ENCODE measurements at regions not wholly inside any gene's neighbourhood (a gene's known extent, or its start where the extent isn't known, plus 50 kb on each side); places are given as distances from the start of the nearest gene placed in this dataset.
A peak's percentile ranks its signal among the peaks of the same experiment; 100 is the strongest.

GRCh38 chr11:8786933-8787332, 104.3 kb downstream of the RPL27A start:
- H3K36me3 ChIP-seq (ENCODE audit: control insufficient read depth, insufficient read depth, low read length), result no peaks in the 10 kb centered on the region
- no peak overlapping the region for H2BK120ac ChIP-seq (ENCODE audit: low read depth, low read length)
- peaks cover 2% of the 10 kb centered on the region for H3K4me1 ChIP-seq (ENCODE audit: control insufficient read depth, low read depth, low read length)
- no peak overlapping the region for H3K27ac ChIP-seq (ENCODE audit: low read depth, low read length)
- no peak overlapping the region for H3K4me3 ChIP-seq (ENCODE audit: low read length)
- WGBS (ENCODE audit: extremely low coverage, insufficient coverage, low lambda C conversion rate), result no CpG with 5 or more reads among the region's 1 CpG
- no peaks in the 10 kb centered on the region for H3K27me3 ChIP-seq (ENCODE audit: insufficient read depth, low read length, poor library complexity)
- no peak for DNase-seq
- no peak overlapping the region for H2BK15ac ChIP-seq (replicated peaks; ENCODE audit: low read depth)
- H3K56ac ChIP-seq (ENCODE audit: low read length), result no peak overlapping the region
- H3K79me1 ChIP-seq (ENCODE audit: low read length), result peaks cover 6% of the 10 kb centered on the region
- H3K79me2 ChIP-seq (ENCODE audit: control insufficient read depth, insufficient read depth, low read length), result no peaks in the 10 kb centered on the region
- no peak overlapping the region for H3K4me2 ChIP-seq (ENCODE audit: low read length)
- H3K4ac ChIP-seq (ENCODE audit: low read depth, low read length), result no peak overlapping the region
- no peak overlapping the region for H4K5ac ChIP-seq (ENCODE audit: low read length)
- H3K23ac ChIP-seq (ENCODE audit: low read length), result no peak overlapping the region
- no peak overlapping the region for H2BK5ac ChIP-seq (ENCODE audit: low read length)
- H2AK5ac ChIP-seq (ENCODE audit: low read length), result no peak overlapping the region
- no peak overlapping the region for H3K18ac ChIP-seq (ENCODE audit: low read length)
- no peak overlapping the region for H3K9ac ChIP-seq (ENCODE audit: low read length)
- no peak overlapping the region for H4K8ac ChIP-seq (ENCODE audit: low read depth, low read length)

- no peak overlapping the region for H3K4me3 ChIP-seq (ENCODE audit: low read length)
- H2BK5ac ChIP-seq (ENCODE audit: low read length), result no peak overlapping the region
- H3K23ac ChIP-seq (ENCODE audit: low read length), result no peak overlapping the region
- DNase-seq, result no peak
- H3K27me3 ChIP-seq (ENCODE audit: insufficient read depth, low read length, poor library complexity), result no peaks in the 10 kb centered on the region
- peaks cover 6% of the 10 kb centered on the region for H3K79me1 ChIP-seq (ENCODE audit: low read length)
- H3K4me2 ChIP-seq (ENCODE audit: low read length), result no peak overlapping the region
- H3K4me1 ChIP-seq (ENCODE audit: control insufficient read depth, low read depth, low read length), result peaks cover 2% of the 10 kb centered on the region
- no peak overlapping the region for H3K4ac ChIP-seq (ENCODE audit: low read depth, low read length)
- no peaks in the 10 kb centered on the region for H3K36me3 ChIP-seq (ENCODE audit: control insufficient read depth, insufficient read depth, low read length)
- no peak overlapping the region for H2BK120ac ChIP-seq (ENCODE audit: low read depth, low read length)
- H4K5ac ChIP-seq (ENCODE audit: low read length), result no peak overlapping the region
- no peak overlapping the region for H2AK5ac ChIP-seq (ENCODE audit: low read length)
- no peak overlapping the region for H3K9ac ChIP-seq (ENCODE audit: low read length)
- H3K18ac ChIP-seq (ENCODE audit: low read length), result no peak overlapping the region
- H4K8ac ChIP-seq (ENCODE audit: low read depth, low read length), result no peak overlapping the region
- no peak overlapping the region for H3K27ac ChIP-seq (ENCODE audit: low read depth, low read length)
- no CpG with 5 or more reads among the region's 7 CpGs for WGBS (ENCODE audit: extremely low coverage, insufficient coverage, low lambda C conversion rate)
- no peaks in the 10 kb centered on the region for H3K79me2 ChIP-seq (ENCODE audit: control insufficient read depth, insufficient read depth, low read length)
- peak overlapping the region; percentile 30 for H3K56ac ChIP-seq (ENCODE audit: low read length)
- no peak overlapping the region for H2BK15ac ChIP-seq (replicated peaks; ENCODE audit: low read depth)
These were observed 104.8 kb downstream of the RPL27A start for GRCh38 chr11:8787372-8787771.

GRCh38 chr11:8788616-8789015, 106.0 kb downstream of the RPL27A start:
- Histone ChIP-seq H2BK5ac (ENCODE audit: low read length) (no peak overlapping the region), H4K5ac (ENCODE audit: low read length) (no peak overlapping the region), H3K79me1 (ENCODE audit: low read length) (peaks cover 6% of the 10 kb centered on the region), H3K36me3 (ENCODE audit: control insufficient read depth, insufficient read depth, low read length) (no peaks in the 10 kb centered on the region), H3K4ac (ENCODE audit: low read depth, low read length) (no peak overlapping the region), H3K56ac (ENCODE audit: low read length) (no peak overlapping the region), H3K27ac (ENCODE audit: low read depth, low read length) (no peak overlapping the region), H3K9ac (ENCODE audit: low read length) (no peak overlapping the region), H3K18ac (ENCODE audit: low read length) (no peak overlapping the region), H3K79me2 (ENCODE audit: control insufficient read depth, insufficient read depth, low read length) (no peaks in the 10 kb centered on the region), H3K4me1 (ENCODE audit: control insufficient read depth, low read depth, low read length) (peaks cover 2% of the 10 kb centered on the region), H2BK15ac (replicated peaks; ENCODE audit: low read depth) (no peak overlapping the region), H3K27me3 (ENCODE audit: insufficient read depth, low read length, poor library complexity) (no peaks in the 10 kb centered on the region), H3K23ac (ENCODE audit: low read length) (no peak overlapping the region), H2AK5ac (ENCODE audit: low read length) (no peak overlapping the region), H4K8ac (ENCODE audit: low read depth, low read length) (no peak overlapping the region), H3K4me2 (ENCODE audit: low read length) (no peak overlapping the region), H3K4me3 (ENCODE audit: low read length) (no peak overlapping the region), H2BK120ac (ENCODE audit: low read depth, low read length) (no peak overlapping the region)
- DNase-seq, result no peak
- no CpG with 5 or more reads among the region's 2 CpGs for WGBS (ENCODE audit: extremely low coverage, insufficient coverage, low lambda C conversion rate)

- no peak overlapping the region for H3K4me2 ChIP-seq (ENCODE audit: low read length)
- H3K36me3 ChIP-seq (ENCODE audit: control insufficient read depth, insufficient read depth, low read length), result no peaks in the 10 kb centered on the region
- H3K18ac ChIP-seq (ENCODE audit: low read length), result no peak overlapping the region
- H2BK5ac ChIP-seq (ENCODE audit: low read length), result no peak overlapping the region
- no peak overlapping the region for H2BK15ac ChIP-seq (replicated peaks; ENCODE audit: low read depth)
- no peaks in the 10 kb centered on the region for H3K79me2 ChIP-seq (ENCODE audit: control insufficient read depth, insufficient read depth, low read length)
- DNase-seq, result no peak
- H2AK5ac ChIP-seq (ENCODE audit: low read length), result no peak overlapping the region
- no peak overlapping the region for H3K23ac ChIP-seq (ENCODE audit: low read length)
- H3K79me1 ChIP-seq (ENCODE audit: low read length), result peaks cover 9% of the 10 kb centered on the region
- peaks cover 6% of the 10 kb centered on the region for H3K4me1 ChIP-seq (ENCODE audit: control insufficient read depth, low read depth, low read length)
- WGBS (ENCODE audit: extremely low coverage, insufficient coverage, low lambda C conversion rate), result no CpG with 5 or more reads among the region's 2 CpGs
- H3K27ac ChIP-seq (ENCODE audit: low read depth, low read length), result no peak overlapping the region
- H3K27me3 ChIP-seq (ENCODE audit: insufficient read depth, low read length, poor library complexity), result no peaks in the 10 kb centered on the region
- H3K56ac ChIP-seq (ENCODE audit: low read length), result no peak overlapping the region
- H3K9ac ChIP-seq (ENCODE audit: low read length), result no peak overlapping the region
- no peak overlapping the region for H2BK120ac ChIP-seq (ENCODE audit: low read depth, low read length)
- no peak overlapping the region for H4K8ac ChIP-seq (ENCODE audit: low read depth, low read length)
- H3K4ac ChIP-seq (ENCODE audit: low read depth, low read length), result no peak overlapping the region
- H3K4me3 ChIP-seq (ENCODE audit: low read length), result no peak overlapping the region
- no peak overlapping the region for H4K5ac ChIP-seq (ENCODE audit: low read length)
These were observed 107.3 kb downstream of the RPL27A start for GRCh38 chr11:8789864-8790263.

- Histone ChIP-seq H3K4me1 (ENCODE audit: control insufficient read depth, low read depth, low read length) (peaks cover 8% of the 10 kb centered on the region), H4K5ac (ENCODE audit: low read length) (no peak overlapping the region), H3K18ac (ENCODE audit: low read length) (no peak overlapping the region), H2BK5ac (ENCODE audit: low read length) (no peak overlapping the region), H3K27me3 (ENCODE audit: insufficient read depth, low read length, poor library complexity) (no peaks in the 10 kb centered on the region), H3K27ac (ENCODE audit: low read depth, low read length) (no peak overlapping the region), H3K23ac (ENCODE audit: low read length) (no peak overlapping the region), H2AK5ac (ENCODE audit: low read length) (no peak overlapping the region), H3K4me2 (ENCODE audit: low read length) (no peak overlapping the region), H3K79me1 (ENCODE audit: low read length) (peaks cover 8% of the 10 kb centered on the region), H3K4ac (ENCODE audit: low read depth, low read length) (no peak overlapping the region), H2BK120ac (ENCODE audit: low read depth, low read length) (no peak overlapping the region), H3K79me2 (ENCODE audit: control insufficient read depth, insufficient read depth, low read length) (no peaks in the 10 kb centered on the region), H4K8ac (ENCODE audit: low read depth, low read length) (no peak overlapping the region), H3K4me3 (ENCODE audit: low read length) (no peak overlapping the region), H2BK15ac (replicated peaks; ENCODE audit: low read depth) (no peak overlapping the region), H3K9ac (ENCODE audit: low read length) (no peak overlapping the region), H3K56ac (ENCODE audit: low read length) (no peak overlapping the region), H3K36me3 (ENCODE audit: control insufficient read depth, insufficient read depth, low read length) (no peaks in the 10 kb centered on the region)
- DNase-seq, result no peak
- no CpG with 5 or more reads among the region's 2 CpGs for WGBS (ENCODE audit: extremely low coverage, insufficient coverage, low lambda C conversion rate)
These were observed 108.4 kb downstream of the RPL27A start for GRCh38 chr11:8790968-8791367.

GRCh38 chr11:8792710-8793109, 110.1 kb downstream of the RPL27A start:
- Histone ChIP-seq H3K4me1 (ENCODE audit: control insufficient read depth, low read depth, low read length) (peaks cover 8% of the 10 kb centered on the region), H3K79me1 (ENCODE audit: low read length) (peaks cover 8% of the 10 kb centered on the region), H3K4me2 (ENCODE audit: low read length) (no peak overlapping the region), H3K4me3 (ENCODE audit: low read length) (no peak overlapping the region), H3K79me2 (ENCODE audit: control insufficient read depth, insufficient read depth, low read length) (no peaks in the 10 kb centered on the region), H3K18ac (ENCODE audit: low read length) (no peak overlapping the region), H4K8ac (ENCODE audit: low read depth, low read length) (no peak overlapping the region), H3K9ac (ENCODE audit: low read length) (no peak overlapping the region), H3K27ac (ENCODE audit: low read depth, low read length) (no peak overlapping the region), H3K56ac (ENCODE audit: low read length) (no peak overlapping the region), H3K23ac (ENCODE audit: low read length) (no peak overlapping the region), H2BK15ac (replicated peaks; ENCODE audit: low read depth) (no peak overlapping the region), H2BK5ac (ENCODE audit: low read length) (no peak overlapping the region), H3K36me3 (ENCODE audit: control insufficient read depth, insufficient read depth, low read length) (no peaks in the 10 kb centered on the region), H2BK120ac (ENCODE audit: low read depth, low read length) (no peak overlapping the region), H3K4ac (ENCODE audit: low read depth, low read length) (no peak overlapping the region), H3K27me3 (ENCODE audit: insufficient read depth, low read length, poor library complexity) (no peaks in the 10 kb centered on the region), H2AK5ac (ENCODE audit: low read length) (no peak overlapping the region), H4K5ac (ENCODE audit: low read length) (no peak overlapping the region)
- no peak for DNase-seq
- WGBS (ENCODE audit: extremely low coverage, insufficient coverage, low lambda C conversion rate), result no CpG with 5 or more reads among the region's 3 CpGs
